NCI-H1417 (cell line): ENCODE measurements at regions not wholly inside any gene's neighbourhood (a gene's known extent, or its start where the extent isn't known, plus 50 kb on each side); places are given as distances from the start of the nearest gene placed in this dataset.
"Not testable (repeated sequence)": the region's sequence is repeated elsewhere in the genome, so short reads cannot be mapped to it uniquely, and the experiment has no call there.

Experiments used
- DNase-seq, 3 experiments: peaks; one replicate each; lab custom pipeline; 2025; lab: John Stamatoyannopoulos, UW

DNA sequence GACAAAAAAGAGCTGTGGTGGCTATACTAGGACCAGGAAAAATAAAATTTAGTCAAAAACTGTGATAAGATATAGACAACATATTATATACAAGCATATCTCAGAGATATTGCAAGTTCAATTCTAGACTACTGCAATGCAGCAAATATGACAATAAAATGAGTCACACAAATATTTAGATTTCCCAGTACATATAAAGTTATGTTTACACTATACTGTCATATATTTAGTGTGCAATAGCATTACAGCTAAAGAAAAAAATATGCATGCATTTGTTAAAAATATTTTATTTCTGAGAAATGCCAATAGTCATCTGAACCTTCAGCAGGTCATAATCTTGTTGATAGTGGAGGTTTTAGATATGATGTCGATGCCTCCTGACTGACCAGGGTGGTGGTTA lies 72.1 kb downstream of the AKR1C4 start:
- no peak for DNase-seq

- no peak for DNase-seq
Measured at GRCh38 chr10:5269791-5270190, 73.2 kb downstream of the AKR1C4 start.

DNA sequence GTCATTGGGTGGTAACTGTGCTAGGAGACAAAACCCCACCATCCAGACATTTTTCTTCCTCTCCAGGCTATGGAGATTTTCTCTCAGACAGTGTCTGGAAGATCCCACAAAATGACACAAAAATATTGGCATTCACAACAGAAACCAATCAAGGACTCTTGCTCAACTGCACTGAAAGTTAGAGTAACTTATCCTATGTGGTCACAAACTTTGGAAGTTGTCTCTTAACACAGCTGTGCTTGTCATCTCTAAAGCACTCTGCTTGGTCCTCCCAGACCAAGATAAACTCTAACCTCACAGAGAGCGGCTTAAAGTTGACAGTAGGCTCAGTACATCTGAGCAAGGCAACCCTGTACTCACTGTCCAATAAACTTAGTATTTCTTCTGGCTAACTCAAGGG lies 74.9 kb downstream of the AKR1C4 start:
- DNase-seq: no peak

- no peak for DNase-seq
Measured at GRCh38 chr10:5272065-5272803, 75.6 kb downstream of the AKR1C4 start.

- DNase-seq: no peak
Measured at GRCh38 chr10:5274795-5275194, 78.2 kb downstream of the AKR1C4 start.

DNA sequence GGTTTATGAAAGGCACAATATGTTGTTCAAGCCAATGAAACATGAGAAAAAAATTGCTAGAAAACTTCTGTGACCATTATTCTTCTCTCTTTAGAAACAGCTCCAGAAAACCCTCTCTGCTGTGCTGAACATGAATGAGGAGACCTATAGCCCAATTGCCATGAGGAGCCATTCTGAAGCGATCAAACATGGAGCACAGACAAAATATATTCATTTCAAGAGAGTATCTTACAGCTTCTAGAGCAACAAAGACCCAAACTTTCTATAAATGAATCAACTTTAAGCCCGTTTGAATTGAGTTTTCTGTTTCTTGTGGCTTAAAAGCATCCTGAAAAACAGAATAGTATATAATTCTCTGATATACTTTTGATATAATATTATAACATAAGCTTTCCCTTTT lies 83.4 kb upstream of the UCN3 start:
- no peak for DNase-seq

DNA sequence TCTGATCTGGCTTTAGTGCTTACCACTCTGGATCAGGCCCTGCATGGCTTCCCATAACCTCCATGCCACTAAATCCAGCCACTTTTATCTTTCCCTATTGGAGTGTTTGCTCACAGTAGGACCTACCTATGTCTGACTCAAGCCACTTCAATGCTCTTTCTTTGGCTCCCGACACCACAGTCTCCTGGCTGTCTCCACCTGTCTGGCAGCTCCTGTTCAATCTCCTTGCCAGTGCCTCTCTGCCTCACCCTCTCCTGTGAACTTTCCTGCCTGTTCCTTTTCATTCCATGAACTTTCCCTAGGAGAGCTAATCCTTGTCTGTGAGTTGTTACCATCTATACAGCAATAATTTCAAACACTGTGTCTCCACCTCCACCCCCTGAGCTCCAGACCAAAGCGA lies 82.6 kb upstream of the UCN3 start:
- no peak for DNase-seq

DNA sequence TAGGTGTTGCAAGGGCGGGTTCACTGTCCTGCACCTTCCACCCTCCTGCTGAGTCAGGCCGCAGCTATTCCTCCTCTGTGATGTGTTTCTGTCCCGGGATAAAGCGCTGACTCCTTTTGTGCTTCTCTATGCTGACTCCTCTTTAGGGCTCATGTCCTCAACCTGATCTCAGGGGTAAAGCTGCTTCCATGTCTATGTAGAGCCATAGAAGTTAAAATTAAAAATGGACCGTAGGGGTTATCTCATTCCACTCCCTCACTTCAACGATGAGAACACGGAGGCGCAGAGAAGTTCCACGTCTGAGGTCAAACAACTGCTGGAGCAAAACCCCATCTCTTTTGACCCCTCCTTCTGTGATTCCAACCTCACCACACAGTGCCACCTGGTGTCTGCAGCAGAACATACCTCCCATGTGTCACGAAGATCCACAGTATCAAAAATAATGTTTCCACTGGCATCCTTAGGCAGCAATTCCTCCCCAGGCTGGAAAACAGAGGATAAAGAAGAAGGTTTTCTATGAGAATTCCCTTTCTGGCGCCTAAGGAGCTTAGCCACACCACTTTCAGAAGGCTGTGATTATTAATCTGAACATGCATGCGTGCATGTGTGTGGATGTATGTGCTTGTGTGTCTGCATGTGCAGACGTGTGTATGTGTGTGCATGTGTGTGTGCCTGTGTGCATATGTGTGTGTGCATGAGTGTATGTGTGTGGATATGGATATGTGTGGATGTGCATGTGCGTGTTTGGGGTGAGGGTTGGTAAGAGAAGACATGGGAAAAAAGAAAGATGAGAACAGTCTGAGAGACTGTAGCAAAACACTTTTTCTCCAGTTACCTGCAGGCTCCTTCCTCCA lies 81.2 kb upstream of the UCN3 start:
- peak; percentile 9 to 62 (median 38) for DNase-seq

GRCh38 chr10:5284311-5285057 lies 80.3 kb upstream of the UCN3 start:
- no peak for DNase-seq

DNA sequence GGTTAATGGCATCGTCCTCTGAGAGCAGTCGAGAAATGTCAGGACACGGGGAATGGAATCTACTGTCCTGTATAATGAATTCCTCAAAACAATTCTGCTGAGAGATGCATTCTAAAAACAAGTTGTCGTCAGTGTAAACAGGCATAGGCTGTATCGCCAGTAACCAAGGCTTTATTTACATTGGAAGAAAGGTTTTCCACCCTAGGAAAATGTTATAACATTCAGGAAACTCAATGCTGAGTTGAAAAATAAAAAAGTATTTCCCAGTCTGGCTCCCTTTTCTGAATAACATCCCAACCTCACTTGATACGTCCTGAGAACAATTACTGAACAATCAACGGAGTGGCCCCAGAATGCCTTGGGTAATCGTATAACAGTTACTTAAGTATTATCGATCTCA lies 79.6 kb upstream of the UCN3 start:
- no peak for DNase-seq

- no peak for DNase-seq
Measured at GRCh38 chr10:5288359-5288758, 76.4 kb upstream of the UCN3 start.

- not testable (repeated sequence) for DNase-seq
Measured at GRCh38 chr10:5289228-5289627, 75.5 kb upstream of the UCN3 start.

DNA sequence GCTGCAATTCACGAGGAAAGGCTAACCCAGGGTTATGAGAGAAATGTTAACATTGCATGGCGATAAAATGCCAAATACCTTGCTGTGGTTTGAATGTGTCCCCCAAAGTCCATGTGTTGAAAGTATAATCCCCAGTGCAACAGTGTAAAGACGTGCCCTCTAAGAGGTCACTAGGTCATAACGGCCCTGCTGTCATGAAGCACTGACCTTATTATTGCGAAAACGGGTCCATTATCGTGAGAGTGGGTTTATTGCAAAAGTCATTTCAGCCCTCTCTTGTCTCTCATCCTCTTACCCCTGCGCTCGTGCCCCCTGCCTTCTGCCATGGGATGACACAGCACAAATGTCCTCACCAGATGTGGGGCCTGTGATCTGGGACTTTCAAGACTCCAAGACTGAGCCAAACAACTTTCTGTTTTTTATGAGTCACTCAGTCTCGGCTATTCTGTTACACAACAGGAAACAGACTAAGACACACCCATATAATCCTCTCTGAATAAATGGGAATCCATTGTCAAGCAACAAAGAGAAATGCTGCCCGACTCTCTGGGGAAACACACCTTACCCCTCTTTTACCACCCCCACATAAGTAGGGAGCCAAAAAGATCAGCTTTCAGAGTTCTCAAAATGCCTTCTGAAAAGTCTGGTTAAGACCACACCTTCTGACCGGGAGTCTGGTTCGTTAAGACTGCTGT lies 73.1 kb upstream of the UCN3 start:
- DNase-seq: no peak

GRCh38 chr10:5292196-5292735 lies 72.5 kb upstream of the UCN3 start:
- no peak for DNase-seq

DNA sequence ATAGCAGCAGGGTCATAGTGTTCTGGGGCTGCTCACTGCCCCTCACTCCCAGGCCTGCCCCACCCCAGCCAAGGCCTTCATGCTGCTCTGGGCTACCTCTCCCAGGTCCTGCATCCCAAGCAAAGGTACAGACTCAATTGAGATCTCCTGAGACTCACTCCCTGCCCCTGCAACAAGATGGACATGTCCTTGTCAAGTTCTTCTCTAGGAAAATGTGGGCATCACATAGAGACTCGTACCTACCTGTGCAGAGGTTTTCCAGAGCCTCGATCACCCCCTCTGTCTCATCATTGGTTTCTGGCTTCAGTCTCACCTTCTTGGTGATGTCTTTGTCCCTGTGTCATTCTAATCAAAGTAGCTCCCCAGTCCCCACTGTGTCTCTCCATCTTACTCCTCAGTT lies 71.8 kb upstream of the UCN3 start:
- not testable (repeated sequence) for DNase-seq

- DNase-seq: peak in 1 of 3 experiments; percentile 23
Measured at GRCh38 chr10:5293691-5294550, 70.8 kb upstream of the UCN3 start.

GRCh38 chr10:5297466-5297865 lies 67.3 kb upstream of the UCN3 start:
- no peak for DNase-seq

DNA sequence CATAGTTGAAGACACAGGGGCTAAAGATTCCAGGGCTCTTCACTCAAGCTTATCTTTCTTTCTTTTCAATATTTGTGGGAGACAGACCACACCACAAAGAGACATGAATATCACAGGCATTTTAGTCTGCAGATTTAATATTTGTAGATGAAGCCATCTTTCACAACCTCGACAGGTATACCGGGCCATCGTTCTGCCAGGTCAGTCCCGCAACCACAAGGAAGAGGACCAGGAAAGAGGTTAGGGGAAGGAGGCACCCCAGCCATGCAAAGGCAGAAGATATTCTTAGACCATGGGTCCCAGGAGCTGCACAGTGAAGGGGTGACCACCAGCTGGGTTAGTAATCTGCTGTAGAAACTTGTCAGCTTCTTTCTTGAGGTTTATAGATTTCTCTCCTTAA lies 66.8 kb upstream of the UCN3 start:
- no peak for DNase-seq

DNA sequence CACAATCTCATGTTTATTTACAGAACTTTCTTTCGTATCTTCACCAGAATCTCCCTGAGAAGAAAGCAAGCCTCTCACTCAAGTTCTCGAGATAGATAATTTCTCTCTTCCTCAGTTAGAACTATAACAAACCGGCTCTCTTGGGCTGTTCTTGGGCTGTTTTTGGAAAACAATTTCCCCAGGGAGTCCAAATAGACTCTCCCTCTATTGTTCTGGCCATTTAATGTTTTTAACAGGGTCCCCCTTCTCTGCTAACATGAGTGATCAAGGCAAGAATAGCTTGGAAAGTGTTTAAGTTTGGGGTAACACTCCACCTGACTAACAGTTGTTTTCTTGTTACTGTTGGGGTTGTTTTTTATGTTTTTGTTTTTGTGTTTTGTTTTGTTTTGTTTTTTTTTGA lies 64.8 kb upstream of the UCN3 start:
- no peak for DNase-seq

GRCh38 chr10:5303504-5303903 lies 61.3 kb upstream of the UCN3 start:
- DNase-seq: no peak

DNA sequence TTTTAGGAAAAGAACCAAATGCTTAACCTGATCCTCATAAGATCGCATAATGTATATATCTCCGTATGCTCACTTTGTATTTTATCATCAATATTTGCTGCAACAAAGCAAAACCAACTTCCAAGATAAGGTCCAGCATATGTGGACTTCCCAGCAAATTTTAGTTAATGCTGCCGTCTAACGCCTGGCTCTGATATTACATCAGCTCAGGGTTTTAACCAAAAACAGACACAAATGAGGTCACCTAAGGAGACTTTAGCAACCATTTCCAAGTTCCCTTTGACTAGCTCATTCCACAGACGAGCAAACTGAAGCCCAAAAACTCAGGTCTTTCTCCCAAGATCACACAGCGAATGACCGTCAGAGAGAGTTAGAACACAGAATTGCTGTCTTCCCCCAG lies 59.4 kb upstream of the UCN3 start:
- no peak for DNase-seq
